HCT116 (cell line): ENCODE measurements at regions not wholly inside any gene's neighbourhood (a gene's known extent, or its start where the extent isn't known, plus 50 kb on each side); places are given as distances from the start of the nearest gene placed in this dataset.

Source experiments
- ATAC-seq: fragments of 200-7000 bp; cut with Tn5 transposase; 2 replicates; pipeline ENCODE4 v1.9.1; 2020; ENCODE audit warnings: mild to moderate bottlenecking, moderate library complexity
- BruUV-seq: library from RNA; stranded (reverse); fragments of 400-500 nt; replicated peaks from 2 replicates; lab custom pipeline; 2021; lab: Mats Ljungman, UMichigan
- CTCF ChIA-PET: fragments of 300-600 bp; sonication (Branson Sonifier 250); formaldehyde crosslinking; loops from one replicate; lab custom pipeline; 2021; ENCODE audit warnings: antibody characterized with exemption; lab: Charles Lee
- POLR2A ChIA-PET: fragments of 300-600, 350-600 bp; sonication (Branson Sonifier 250); formaldehyde crosslinking; loops from one replicate; lab custom pipeline; 2021; ENCODE audit warnings: antibody characterized with exemption; lab: Charles Lee
- RAD21 ChIA-PET, 2 experiments: fragments of 300-600 bp; sonication (Branson Sonifier 250); formaldehyde crosslinking; loops; one replicate each; lab custom pipeline; 2023; ENCODE audit warnings: low total read pairs in 2 of 2; ENCODE audit not compliant: uncharacterized antibody in 2 of 2, unreplicated experiment in 2 of 2, low non-redundant PET in 1 of 2; lab: Charles Lee
- DNase-seq: peaks from one replicate; pipeline ENCODE4 v3.0.0-alpha.2; 2010; ENCODE audit warnings: low read depth, low spot score
- H2AFZ ChIP-seq: fragments of 200-600 bp; shearing (Covaris generic), sonication (generic); 2 replicates; pipeline ENCODE4 v1.6.1; 2017; ENCODE audit warnings: low read depth, mixed run types, mixed read lengths, antibody characterized with exemption, low read length; ENCODE audit not compliant: poor library complexity, severe bottlenecking
- H3K27ac ChIP-seq: 2 replicates; pipeline ENCODE4 v1.5.1; 2012; ENCODE audit warnings: low read depth, low read length
- H3K27me3 ChIP-seq: fragments of 200-600 bp; sonication (generic); 2 replicates; pipeline ENCODE4 v1.6.1; 2016; ENCODE audit warnings: mixed run types, low read length, mixed read lengths; ENCODE audit not compliant: insufficient read depth
- H3K36me3 ChIP-seq, 2 experiments: fragments of 200-500 bp in 1 of 2; fragments of 200-600 bp in 1 of 2; sonication (Bioruptor generic) in 1 of 2; sonication (generic) in 1 of 2; 2 replicates each; pipeline versions ENCODE4 v1.5.1 to v1.6.1; 2014 to 2016; ENCODE audit warnings: low read length in 2 of 2, inconsistent platforms in 1 of 2, mixed read lengths in 1 of 2, mixed run types in 1 of 2; ENCODE audit not compliant: insufficient read depth in 2 of 2, control insufficient read depth in 1 of 2
- H3K4me1 ChIP-seq, 2 experiments: fragments of 200-600 bp in 1 of 2; sonication (generic) in 1 of 2; 2 replicates each; pipeline versions ENCODE4 v1.5.1 to v1.6.1; 2012 to 2017; ENCODE audit warnings: low read length in 2 of 2, inconsistent platforms in 1 of 2, mild to moderate bottlenecking in 1 of 2, mixed read lengths in 1 of 2, mixed run types in 1 of 2, moderate library complexity in 1 of 2; ENCODE audit not compliant: insufficient read depth in 2 of 2, control insufficient read depth in 1 of 2
- H3K4me2 ChIP-seq: fragments of 200-600 bp; sonication (generic); 2 replicates; pipeline ENCODE4 v1.6.1; 2017; ENCODE audit warnings: mixed run types, low read length, mixed read lengths
- H3K4me3 ChIP-seq, 2 experiments: fragments of 200-600 bp in 1 of 2; sonication (generic) in 1 of 2; replicated peaks in 1 of 2; 2 replicates each; pipeline ENCODE4 v1.5.1; 2011 to 2016; ENCODE audit warnings: low read length in 2 of 2, control low read depth in 1 of 2, low read depth in 1 of 2, mild to moderate bottlenecking in 1 of 2, mixed read lengths in 1 of 2, mixed run types in 1 of 2
- H3K79me2 ChIP-seq: fragments of 200-600 bp; sonication (generic); 2 replicates; pipeline ENCODE4 v1.6.1; 2017; ENCODE audit warnings: mild to moderate bottlenecking, mixed run types, low read length, moderate library complexity, mixed read lengths; ENCODE audit not compliant: insufficient read depth
- H3K9ac ChIP-seq: fragments of 200-600 bp; sonication (generic); 2 replicates; pipeline ENCODE4 v1.6.1; 2016; ENCODE audit warnings: low read length, mixed read lengths
- H3K9me2 ChIP-seq: fragments of 200-600 bp; sonication (generic), shearing (Covaris generic); 2 replicates; pipeline ENCODE4 v1.6.1; 2017; ENCODE audit warnings: mixed run types, mild to moderate bottlenecking, moderate library complexity; ENCODE audit not compliant: insufficient read depth
- H3K9me3 ChIP-seq, 2 experiments: fragments of 200-500 bp in 1 of 2; fragments of 200-600 bp in 1 of 2; sonication (Bioruptor generic) in 1 of 2; sonication (generic) in 1 of 2; 2 replicates each; pipeline ENCODE4 v1.6.1; 2014 to 2017; ENCODE audit warnings: low read length in 2 of 2, mixed read lengths in 2 of 2, inconsistent platforms in 1 of 2, low read depth in 1 of 2, mild to moderate bottlenecking in 1 of 2, mixed run types in 1 of 2, moderate library complexity in 1 of 2; ENCODE audit not compliant: control insufficient read depth in 1 of 2, insufficient read depth in 1 of 2
- H4K20me1 ChIP-seq: fragments of 200-600 bp; sonication (generic), shearing (Covaris generic); 2 replicates; pipeline ENCODE4 v1.6.1; 2017; ENCODE audit warnings: mixed run types, mild to moderate bottlenecking, moderate library complexity; ENCODE audit not compliant: insufficient read depth
- CBX3 ChIP-seq: IDR thresholded peaks from 2 replicates; pipeline ENCODE4 v1.6.1; 2012; ENCODE audit warnings: low read depth
- EGR1 ChIP-seq: IDR thresholded peaks from 2 replicates; pipeline ENCODE4 v1.6.1; 2012; ENCODE audit warnings: low read depth
- ELF1 ChIP-seq: IDR thresholded peaks from 2 replicates; pipeline ENCODE4 v1.6.1; 2012; ENCODE audit warnings: low read depth, borderline replicate concordance
- EZH2phosphoT487 ChIP-seq: fragments of 200-600 bp; IDR thresholded peaks from 2 replicates; pipeline ENCODE4 v1.6.1; 2018; ENCODE audit warnings: antibody characterized with exemption, borderline replicate concordance
- JUND ChIP-seq: IDR thresholded peaks from 2 replicates; pipeline ENCODE4 v1.6.1; 2012
- RAD21 ChIP-seq: IDR thresholded peaks from 2 replicates; pipeline ENCODE4 v1.6.1; 2012; ENCODE audit warnings: low read depth, mild to moderate bottlenecking
- SP1 ChIP-seq: IDR thresholded peaks from 2 replicates; pipeline ENCODE4 v1.6.1; 2012; ENCODE audit warnings: low read depth
- TCF7L2 ChIP-seq: IDR thresholded peaks from 2 replicates; pipeline ENCODE4 v1.7.0; 2011; ENCODE audit warnings: borderline replicate concordance, inconsistent platforms; ENCODE audit not compliant: insufficient read depth, insufficient read length; ENCODE audit errors: extremely low read depth
- YY1 ChIP-seq: IDR thresholded peaks from 2 replicates; pipeline ENCODE4 v1.6.1; 2011; ENCODE audit warnings: low read length, low read depth, moderate library complexity, mild to moderate bottlenecking; ENCODE audit not compliant: insufficient replicate concordance; ENCODE audit errors: extremely low read depth
- ZBTB33 ChIP-seq: IDR thresholded peaks from 2 replicates; pipeline ENCODE4 v1.6.1; 2011; ENCODE audit warnings: mild to moderate bottlenecking, low read length, moderate library complexity; ENCODE audit not compliant: insufficient replicate concordance; ENCODE audit errors: extremely low read depth
- ZNF274 ChIP-seq: fragments of 200-500 bp; sonication (Bioruptor generic); IDR thresholded peaks from 2 replicates; pipeline ENCODE4 v1.6.1; 2014; ENCODE audit warnings: mild to moderate bottlenecking, low read depth, low read length, inconsistent platforms
- intact Hi-C: fragments of 100-400 bp; cut with micrococcal nuclease; formaldehyde crosslinking; loops from 2 replicates; pipeline ENCODE4 v1.10.0; 2022
- TF ChIP-seq, protein P1 (sequence below): IDR thresholded peaks from 2 replicates; pipeline ENCODE4 v1.6.1; 2012
- TF ChIP-seq, protein P2 (sequence below), 3 experiments: fragments of 200-600 bp in 1 of 3; sonication (generic) in 1 of 3; IDR thresholded peaks in 2 of 3; conservative IDR thresholded peaks in 1 of 3; 2 replicates each; pipeline ENCODE4 v1.5.1; 2012 to 2017; ENCODE audit warnings: low read depth in 2 of 3, low read length in 2 of 3, antibody characterized with exemption in 1 of 3, borderline replicate concordance in 1 of 3, control low read depth in 1 of 3, mild to moderate bottlenecking in 1 of 3, mixed read lengths in 1 of 3, mixed run types in 1 of 3, moderate library complexity in 1 of 3; ENCODE audit not compliant: insufficient read depth in 1 of 3
- TF ChIP-seq, protein P3 (sequence below): IDR thresholded peaks from 2 replicates; pipeline ENCODE4 v1.6.1; 2012

- Histone ChIP-seq H3K36me3 (no peaks in the 10 kb centered on the region), H3K27me3 (no peaks in the 10 kb centered on the region), H3K4me2 (no peak overlapping the region), H2AFZ (no peak overlapping the region), H3K4me3 (no peak overlapping the region), H3K9me2 (no peaks in the 10 kb centered on the region), H3K9me3 (no peaks in the 10 kb centered on the region), H3K27ac (no peak overlapping the region), H3K4me1 (peaks cover 0 to 5% of the 10 kb centered on the region in 2 experiments; a peak in 2 of 4 replicates), H3K79me2 (no peaks in the 10 kb centered on the region), H3K9ac (no peak overlapping the region), H4K20me1 (no peaks in the 10 kb centered on the region)
- DNase-seq (no peak), ATAC-seq (no peak; the same call in 1 of the 2 replicates)
- CTCF ChIA-PET: no interaction called here
- TF ChIP-seq, protein P1, sequence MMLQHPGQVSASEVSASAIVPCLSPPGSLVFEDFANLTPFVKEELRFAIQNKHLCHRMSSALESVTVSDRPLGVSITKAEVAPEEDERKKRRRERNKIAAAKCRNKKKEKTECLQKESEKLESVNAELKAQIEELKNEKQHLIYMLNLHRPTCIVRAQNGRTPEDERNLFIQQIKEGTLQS: no peak
- TF ChIP-seq EZH2phosphoT487: no peak
- intact Hi-C loops: no loop called here
- RAD21 ChIA-PET: no interaction called here
- no TSS peak for BruUV-seq
- POLR2A ChIA-PET: no interaction called here
Measured at GRCh38 chr9:136597141-136597885, 51.5 kb upstream of the NOTCH1 start.

DNA sequence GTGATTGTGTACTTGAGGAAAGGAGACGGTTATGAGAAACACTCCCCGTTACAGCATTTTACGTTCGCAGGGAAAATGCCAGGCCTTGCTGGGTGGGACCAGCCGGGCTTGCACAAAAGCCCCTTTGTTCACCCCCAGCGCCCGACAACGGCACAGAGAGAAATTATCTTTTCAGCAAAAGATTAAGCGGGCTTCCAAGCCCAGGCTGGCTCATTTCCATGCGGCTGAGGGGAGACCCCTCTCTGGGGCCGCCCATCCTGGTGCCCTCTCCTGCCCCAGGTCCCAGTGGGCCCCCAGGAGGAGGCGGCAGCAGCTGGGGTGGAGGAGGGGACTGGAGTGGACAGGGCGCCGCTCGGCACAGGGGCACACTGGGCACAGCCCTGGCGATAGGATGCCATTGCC lies 50.8 kb upstream of the NOTCH1 start:
- no peak overlapping the region for H3K9ac ChIP-seq
- CTCF ChIA-PET: no interaction called here
- no peak for TF ChIP-seq EZH2phosphoT487
- TF ChIP-seq RAD21: no peak
- TF ChIP-seq ELF1: no peak
- TF ChIP-seq TCF7L2: no peak
- no peak for TF ChIP-seq EGR1
- TF ChIP-seq ZBTB33: no peak
- TF ChIP-seq, protein P2, sequence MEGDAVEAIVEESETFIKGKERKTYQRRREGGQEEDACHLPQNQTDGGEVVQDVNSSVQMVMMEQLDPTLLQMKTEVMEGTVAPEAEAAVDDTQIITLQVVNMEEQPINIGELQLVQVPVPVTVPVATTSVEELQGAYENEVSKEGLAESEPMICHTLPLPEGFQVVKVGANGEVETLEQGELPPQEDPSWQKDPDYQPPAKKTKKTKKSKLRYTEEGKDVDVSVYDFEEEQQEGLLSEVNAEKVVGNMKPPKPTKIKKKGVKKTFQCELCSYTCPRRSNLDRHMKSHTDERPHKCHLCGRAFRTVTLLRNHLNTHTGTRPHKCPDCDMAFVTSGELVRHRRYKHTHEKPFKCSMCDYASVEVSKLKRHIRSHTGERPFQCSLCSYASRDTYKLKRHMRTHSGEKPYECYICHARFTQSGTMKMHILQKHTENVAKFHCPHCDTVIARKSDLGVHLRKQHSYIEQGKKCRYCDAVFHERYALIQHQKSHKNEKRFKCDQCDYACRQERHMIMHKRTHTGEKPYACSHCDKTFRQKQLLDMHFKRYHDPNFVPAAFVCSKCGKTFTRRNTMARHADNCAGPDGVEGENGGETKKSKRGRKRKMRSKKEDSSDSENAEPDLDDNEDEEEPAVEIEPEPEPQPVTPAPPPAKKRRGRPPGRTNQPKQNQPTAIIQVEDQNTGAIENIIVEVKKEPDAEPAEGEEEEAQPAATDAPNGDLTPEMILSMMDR (IDR thresholded peaks at IDR 0.05 in 2 of 3, conservative IDR thresholded peaks at IDR 0.05 in 1 of 3; ENCODE audit: borderline replicate concordance in 1 of 3, insufficient read depth in 1 of 3, low read depth in 2 of 3, low read length in 2 of 3): no peak
- TF ChIP-seq, protein P3, sequence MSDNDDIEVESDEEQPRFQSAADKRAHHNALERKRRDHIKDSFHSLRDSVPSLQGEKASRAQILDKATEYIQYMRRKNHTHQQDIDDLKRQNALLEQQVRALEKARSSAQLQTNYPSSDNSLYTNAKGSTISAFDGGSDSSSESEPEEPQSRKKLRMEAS: no peak
- no peak for TF ChIP-seq JUND
- TF ChIP-seq, protein P1: no peak
- no peak for TF ChIP-seq YY1
- TF ChIP-seq CBX3: no peak
- no peak for TF ChIP-seq SP1
- TF ChIP-seq ZNF274: no peak

More for the DNA sequence above, 50.8 kb upstream of the NOTCH1 start:
- ATAC-seq (no peak), DNase-seq (no peak)
- RAD21 ChIA-PET: no interaction called here
- Histone ChIP-seq H3K4me2 (no peak overlapping the region), H3K79me2 (no peaks in the 10 kb centered on the region), H4K20me1 (no peaks in the 10 kb centered on the region), H2AFZ (no peak overlapping the region), H3K27me3 (no peaks in the 10 kb centered on the region), H3K36me3 (no peaks in the 10 kb centered on the region), H3K27ac (no peak overlapping the region), H3K4me3 (no peak overlapping the region), H3K9me3 (no peaks in the 10 kb centered on the region), H3K9me2 (no peaks in the 10 kb centered on the region), H3K4me1 (peaks cover 0 to 5% of the 10 kb centered on the region in 2 experiments; a peak in 2 of 4 replicates)
- POLR2A ChIA-PET: no interaction called here
- intact Hi-C loops: no loop called here
- no TSS peak for BruUV-seq
